Ishikawa (cell line): ENCODE measurements at regions not wholly inside any gene's neighbourhood (a gene's known extent, or its start where the extent isn't known, plus 50 kb on each side); places are given as distances from the start of the nearest gene placed in this dataset.

Source experiments
- CEBPB ChIP-seq: IDR thresholded peaks from 2 replicates; pipeline ENCODE4 v1.6.1; 2012
- CREB1 ChIP-seq: IDR thresholded peaks from 2 replicates; pipeline ENCODE4 v1.6.1; 2012; ENCODE audit warnings: low read depth
- EGR1 ChIP-seq: IDR thresholded peaks from 2 replicates; pipeline ENCODE4 v1.6.1; 2012
- EP300 ChIP-seq: IDR thresholded peaks from 2 replicates; pipeline ENCODE4 v1.6.1; 2012; ENCODE audit warnings: borderline replicate concordance
- FOXM1 ChIP-seq: IDR thresholded peaks from 2 replicates; pipeline ENCODE4 v1.6.1; 2012; ENCODE audit warnings: low read depth, borderline replicate concordance
- MAX ChIP-seq: IDR thresholded peaks from 2 replicates; pipeline ENCODE4 v1.6.1; 2012
- NFIC ChIP-seq: IDR thresholded peaks from 2 replicates; pipeline ENCODE4 v1.6.1; 2012
- RAD21 ChIP-seq: IDR thresholded peaks from 2 replicates; pipeline ENCODE4 v1.6.1; 2012; ENCODE audit warnings: low read depth
- REST ChIP-seq: IDR thresholded peaks from 2 replicates; pipeline ENCODE4 v1.6.1; 2012; ENCODE audit warnings: low read depth, mild to moderate bottlenecking
- TAF1 ChIP-seq: IDR thresholded peaks from 2 replicates; pipeline ENCODE4 v1.6.1; 2012; ENCODE audit warnings: low read depth, mild to moderate bottlenecking
- TCF12 ChIP-seq: IDR thresholded peaks from 2 replicates; pipeline ENCODE4 v1.6.1; 2012; ENCODE audit warnings: low read depth
- TEAD4 ChIP-seq: IDR thresholded peaks from 2 replicates; pipeline ENCODE4 v1.6.1; 2012
- USF1 ChIP-seq: IDR thresholded peaks from 2 replicates; pipeline ENCODE4 v1.6.1; 2012
- YY1 ChIP-seq: IDR thresholded peaks from 2 replicates; pipeline ENCODE4 v1.6.1; 2012; ENCODE audit warnings: low read depth
- ZBTB7A ChIP-seq: IDR thresholded peaks from 2 replicates; pipeline ENCODE4 v1.6.1; 2012; ENCODE audit warnings: low read depth

- TF ChIP-seq NFIC (no peak), YY1 (no peak), REST (no peak), USF1 (no peak), TEAD4 (no peak), TCF12 (no peak), TAF1 (no peak), EP300 (no peak), CEBPB (no peak), FOXM1 (no peak), CREB1 (no peak), EGR1 (no peak), RAD21 (no peak)
Measured at GRCh38 chr2:129768485-129769184, 210.8 kb upstream of the RAB6C start.

GRCh38 chr2:129769185-129769991 lies 210.1 kb upstream of the RAB6C start:
- TF ChIP-seq RAD21 = no peak
- TF ChIP-seq TEAD4 = no peak
- no peak for TF ChIP-seq ZBTB7A
- no peak for TF ChIP-seq TAF1
- TF ChIP-seq TCF12 = no peak
- no peak for TF ChIP-seq MAX
- no peak for TF ChIP-seq NFIC
- TF ChIP-seq EP300 = no peak
- TF ChIP-seq USF1 = no peak
- TF ChIP-seq YY1 = no peak
- no peak for TF ChIP-seq REST
- no peak for TF ChIP-seq EGR1
- TF ChIP-seq CREB1 = no peak
- TF ChIP-seq CEBPB = no peak
- TF ChIP-seq FOXM1 = no peak

GRCh38 chr2:129771418-129772189 lies 207.9 kb upstream of the RAB6C start:
- TF ChIP-seq EGR1 (no peak), TAF1 (no peak), TEAD4 (no peak), ZBTB7A (no peak), TCF12 (no peak), YY1 (no peak), FOXM1 (no peak), NFIC (no peak), REST (no peak), MAX (no peak), USF1 (no peak), CEBPB (no peak), CREB1 (no peak), EP300 (no peak), RAD21 (no peak)
